ENCODE measurements at regions not wholly inside any gene's neighbourhood (a gene's known extent, or its start where the extent isn't known, plus 50 kb on each side); places are given as distances from the start of the nearest gene placed in this dataset.

DNA sequence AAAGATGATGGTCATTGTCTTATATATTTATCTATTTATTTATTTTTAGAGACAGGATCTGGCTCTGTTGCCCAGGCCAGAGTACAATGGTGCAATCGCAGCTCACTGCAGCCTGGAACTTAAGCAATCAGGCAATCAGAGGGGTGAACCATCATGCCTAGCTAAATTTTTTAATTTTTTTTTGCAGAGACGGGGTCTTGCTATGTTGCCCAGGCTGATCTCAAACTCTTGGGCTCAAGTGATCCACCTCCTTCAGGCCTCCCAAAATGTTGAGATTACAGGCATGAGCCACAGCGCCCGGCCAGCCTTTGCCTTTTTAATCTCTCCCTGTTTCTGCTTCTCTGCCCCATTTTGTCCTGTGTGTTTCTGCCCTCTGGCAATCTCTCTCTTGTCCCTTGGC is 102.2 kb downstream of the NCR2 start:
- TF ChIP-seq, protein P1, sequence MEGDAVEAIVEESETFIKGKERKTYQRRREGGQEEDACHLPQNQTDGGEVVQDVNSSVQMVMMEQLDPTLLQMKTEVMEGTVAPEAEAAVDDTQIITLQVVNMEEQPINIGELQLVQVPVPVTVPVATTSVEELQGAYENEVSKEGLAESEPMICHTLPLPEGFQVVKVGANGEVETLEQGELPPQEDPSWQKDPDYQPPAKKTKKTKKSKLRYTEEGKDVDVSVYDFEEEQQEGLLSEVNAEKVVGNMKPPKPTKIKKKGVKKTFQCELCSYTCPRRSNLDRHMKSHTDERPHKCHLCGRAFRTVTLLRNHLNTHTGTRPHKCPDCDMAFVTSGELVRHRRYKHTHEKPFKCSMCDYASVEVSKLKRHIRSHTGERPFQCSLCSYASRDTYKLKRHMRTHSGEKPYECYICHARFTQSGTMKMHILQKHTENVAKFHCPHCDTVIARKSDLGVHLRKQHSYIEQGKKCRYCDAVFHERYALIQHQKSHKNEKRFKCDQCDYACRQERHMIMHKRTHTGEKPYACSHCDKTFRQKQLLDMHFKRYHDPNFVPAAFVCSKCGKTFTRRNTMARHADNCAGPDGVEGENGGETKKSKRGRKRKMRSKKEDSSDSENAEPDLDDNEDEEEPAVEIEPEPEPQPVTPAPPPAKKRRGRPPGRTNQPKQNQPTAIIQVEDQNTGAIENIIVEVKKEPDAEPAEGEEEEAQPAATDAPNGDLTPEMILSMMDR (IDR thresholded peaks at IDR 0.05), result no peak
- Histone ChIP-seq H3K4me3 (no peak overlapping the region), H3K4me1 (ENCODE audit: control insufficient read depth in 1 of 2, low read depth in 2 of 2) (peaks cover under 1% of the 10 kb centered on the region in 2 donors), H3K36me3 (no peaks in the 10 kb centered on the region), H3K27me3 (replicated peaks; ENCODE audit: insufficient read depth) (no peaks in the 10 kb centered on the region), H3K27ac (no peak overlapping the region), H3K9me3 (no peaks in the 10 kb centered on the region)
- DNase-seq (ENCODE audit: low spot score) (no peak), ATAC-seq (ENCODE audit: insufficient number of reproducible peaks, low FRiP score, low read depth) (no peak)

DNA sequence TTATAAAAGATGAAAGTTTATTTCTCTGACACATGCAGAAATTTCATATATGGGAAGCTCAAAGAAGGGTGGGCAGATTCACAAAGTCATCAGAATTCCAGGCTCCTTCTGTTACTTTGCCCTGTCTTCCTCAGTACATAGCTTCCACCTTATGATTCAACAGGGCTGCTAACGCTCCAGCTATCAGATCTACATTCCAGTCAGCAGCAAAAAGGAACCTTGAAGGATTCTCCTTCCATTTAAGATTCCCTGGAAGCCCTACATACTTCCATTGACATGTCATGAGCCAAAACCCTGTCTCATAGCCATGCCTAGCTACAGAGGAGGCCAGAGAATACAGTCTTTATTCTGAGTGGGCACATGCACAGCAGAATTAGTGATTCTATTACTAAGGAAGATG is 103.3 kb downstream of the NCR2 start:
- Histone ChIP-seq H3K9me3 (no peaks in the 10 kb centered on the region), H3K27me3 (replicated peaks; ENCODE audit: insufficient read depth) (no peaks in the 10 kb centered on the region), H3K4me3 (no peak overlapping the region), H3K4me1 (ENCODE audit: control insufficient read depth in 1 of 2, low read depth in 2 of 2) (peaks cover 7 to 12% of the 10 kb centered on the region in 2 donors), H3K27ac (no peak overlapping the region), H3K36me3 (no peaks in the 10 kb centered on the region)
- DNase-seq (ENCODE audit: low spot score), result no peak
- no peak for ATAC-seq (ENCODE audit: insufficient number of reproducible peaks, low FRiP score, low read depth)
- TF ChIP-seq, protein P1 (IDR thresholded peaks at IDR 0.05), result no peak

DNA sequence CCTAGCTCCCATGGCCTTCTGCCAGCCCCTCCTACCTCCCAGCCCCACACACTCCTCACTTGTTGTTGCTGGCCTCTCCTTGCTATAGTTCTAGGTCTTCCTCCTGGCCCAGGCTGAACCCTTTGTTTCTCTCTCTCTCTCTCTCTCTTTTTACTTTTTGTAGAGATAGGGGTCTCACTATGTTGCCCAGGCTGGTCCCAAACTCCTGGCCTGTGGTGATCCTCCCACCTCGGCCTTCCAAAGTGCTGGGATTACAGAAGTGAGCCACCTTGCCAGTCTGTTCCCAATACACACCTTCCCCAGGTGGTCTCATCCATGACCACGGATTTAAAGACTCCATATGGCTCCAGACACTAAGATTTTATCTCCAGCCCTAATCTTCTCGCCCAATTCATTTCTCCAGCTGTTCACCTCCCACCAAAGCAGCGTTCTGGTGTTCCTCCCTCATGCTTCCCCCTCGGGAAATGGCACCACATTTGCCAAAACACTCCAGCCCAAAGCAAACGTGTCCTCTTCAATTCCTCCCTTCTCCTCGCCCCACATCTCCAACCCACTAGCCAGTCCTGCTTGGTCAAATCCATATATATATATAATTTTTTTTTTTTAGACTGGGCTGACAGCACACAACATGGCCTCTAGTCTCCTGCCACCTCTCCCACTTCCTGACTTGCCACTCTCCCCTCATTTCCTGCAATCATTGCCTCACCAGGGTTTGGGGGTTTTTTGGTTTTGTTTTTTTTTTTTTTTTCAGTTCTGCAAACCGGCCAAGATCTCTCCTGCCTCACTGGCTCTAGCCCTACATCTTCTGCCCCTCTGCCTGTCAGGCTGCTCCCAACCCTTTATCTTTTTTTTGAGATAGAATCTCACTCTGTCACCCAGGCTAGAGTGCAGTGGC is 104.4 kb downstream of the NCR2 start:
- H3K9me3 ChIP-seq, result no peaks in the 10 kb centered on the region
- ATAC-seq (ENCODE audit: insufficient number of reproducible peaks, low FRiP score, low read depth), result no peak
- H3K4me1 ChIP-seq (ENCODE audit: control insufficient read depth in 1 of 2, low read depth in 2 of 2), result peaks cover 7 to 15% of the 10 kb centered on the region in 2 donors
- H3K27ac ChIP-seq, result no peak overlapping the region
- no peak for DNase-seq (ENCODE audit: low spot score)
- H3K27me3 ChIP-seq (replicated peaks; ENCODE audit: insufficient read depth), result no peaks in the 10 kb centered on the region
- no peaks in the 10 kb centered on the region for H3K36me3 ChIP-seq
- no peak overlapping the region for H3K4me3 ChIP-seq
- TF ChIP-seq, protein P1 (IDR thresholded peaks at IDR 0.05), result no peak

DNA sequence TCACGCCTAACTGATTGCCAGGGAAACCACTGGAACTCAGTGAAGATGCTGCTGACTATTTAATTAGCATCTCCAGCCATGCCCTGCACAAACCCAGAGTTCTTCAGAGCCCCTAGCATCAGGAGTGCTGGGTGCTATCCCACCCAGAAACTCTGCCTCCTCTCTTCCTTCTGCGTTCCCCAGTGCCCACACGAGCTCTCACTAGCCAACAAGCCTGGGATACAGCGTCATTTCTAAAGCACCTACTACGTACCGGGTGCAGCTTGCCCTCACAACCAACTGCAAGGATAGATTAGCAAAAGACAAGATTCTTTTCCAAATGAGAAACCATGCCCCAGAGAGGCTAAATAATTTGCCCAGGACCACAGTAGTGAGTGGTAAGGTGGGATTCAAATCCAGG is 105.2 kb upstream of the FOXP4 start:
- Histone ChIP-seq H3K4me3 (no peak overlapping the region), H3K27me3 (replicated peaks; ENCODE audit: insufficient read depth) (no peaks in the 10 kb centered on the region), H3K4me1 (ENCODE audit: control insufficient read depth in 1 of 2, low read depth in 2 of 2) (peaks cover 7 to 15% of the 10 kb centered on the region in 2 donors), H3K36me3 (no peaks in the 10 kb centered on the region), H3K27ac (no peak overlapping the region), H3K9me3 (no peaks in the 10 kb centered on the region)
- ATAC-seq (ENCODE audit: insufficient number of reproducible peaks, low FRiP score, low read depth) (no peak), DNase-seq (ENCODE audit: low spot score) (no peak)
- TF ChIP-seq, protein P1 (IDR thresholded peaks at IDR 0.05), result no peak

DNA sequence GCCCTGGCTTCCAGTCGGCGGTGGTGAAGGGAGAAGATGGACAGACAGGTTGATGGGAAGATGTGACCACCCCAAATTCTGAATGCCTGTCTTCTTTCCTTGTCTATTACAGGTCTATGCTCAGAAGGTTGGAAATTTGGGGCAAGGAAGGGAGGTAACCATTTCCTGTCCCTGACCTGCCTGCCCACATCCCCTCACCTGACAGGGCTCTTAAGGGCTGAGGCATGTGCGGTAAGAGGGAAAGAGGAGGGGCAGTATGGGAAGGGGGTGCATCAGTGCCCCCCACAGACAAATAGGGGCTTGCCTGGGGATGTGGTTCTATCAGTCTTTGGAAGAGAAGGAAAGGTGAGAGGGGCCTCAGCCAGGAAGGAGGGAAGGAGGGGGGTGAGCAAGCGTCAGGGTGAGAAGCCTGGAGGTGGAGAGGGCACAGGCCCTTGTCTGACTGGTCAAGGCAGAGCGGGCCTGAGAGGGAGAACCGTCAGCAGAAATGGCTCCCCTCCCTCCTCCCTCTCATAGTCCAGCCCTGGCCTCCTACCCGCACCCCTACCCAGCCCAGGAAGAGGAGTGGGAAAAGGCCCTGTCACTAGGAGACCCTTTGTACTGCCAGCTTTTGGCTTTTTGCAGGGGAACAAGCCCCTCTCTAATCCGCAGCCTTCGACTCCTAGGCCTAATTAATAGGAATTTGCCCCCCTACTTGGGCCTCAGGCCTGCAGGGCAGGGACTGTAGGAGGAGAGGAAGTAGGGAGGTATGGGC is 104.4 kb upstream of the FOXP4 start:
- H3K27ac ChIP-seq, result no peak overlapping the region
- H3K9me3 ChIP-seq, result no peaks in the 10 kb centered on the region
- DNase-seq (ENCODE audit: low spot score), result no peak
- ATAC-seq (ENCODE audit: insufficient number of reproducible peaks, low FRiP score, low read depth), result no peak
- H3K4me3 ChIP-seq, result no peak overlapping the region
- TF ChIP-seq, protein P1 (IDR thresholded peaks at IDR 0.05), result no peak
- H3K4me1 ChIP-seq (ENCODE audit: control insufficient read depth in 1 of 2, low read depth in 2 of 2), result peaks cover 7 to 15% of the 10 kb centered on the region in 2 donors
- H3K27me3 ChIP-seq (replicated peaks; ENCODE audit: insufficient read depth), result no peaks in the 10 kb centered on the region
- no peaks in the 10 kb centered on the region for H3K36me3 ChIP-seq
